Esophagus squamous epithelium (tissue), 4 donors: ENCODE measurements at regions not wholly inside any gene's neighbourhood (a gene's known extent, or its start where the extent isn't known, plus 50 kb on each side); places are given as distances from the start of the nearest gene placed in this dataset.

Source experiments
- CTCF ChIP-seq, 6 experiments: fragments of 450-650 bp in 4 of 6; fragments of 200-600 bp in 2 of 6; sonication (generic) in 2 of 6; IDR thresholded peaks; one replicate each; pipeline ENCODE4 v1.5.1; 2016 to 2019; ENCODE audit warnings: antibody characterized with exemption in 6 of 6, mild to moderate bottlenecking in 4 of 6, moderate library complexity in 4 of 6
- POLR2A ChIP-seq, 4 donors: fragments of 450-650 bp; IDR thresholded peaks; one replicate each; pipeline ENCODE4 v1.6.1; 2017; ENCODE audit warnings: antibody characterized with exemption in 4 of 4, mild to moderate bottlenecking in 4 of 4, moderate library complexity in 3 of 4

- TF ChIP-seq CTCF (IDR thresholded peaks at IDR 0.05) (no peak), POLR2A (IDR thresholded peaks at IDR 0.05) (no peak)
Measured at GRCh38 chr1:4272568-4272967, 372.5 kb upstream of the C1orf174 start.
